Testis (tissue), 2 donors: ENCODE measurements at regions not wholly inside any gene's neighbourhood (a gene's known extent, or its start where the extent isn't known, plus 50 kb on each side); places are given as distances from the start of the nearest gene placed in this dataset.

ENCODE experiments used
- POLR2A ChIP-seq: fragments of 450-650 bp; IDR thresholded peaks from one replicate; pipeline ENCODE4 v1.6.1; 2017; ENCODE audit warnings: antibody characterized with exemption, mild to moderate bottlenecking, moderate library complexity
- TF ChIP-seq, protein P1 (sequence below), 3 experiments: fragments of 450-650 bp in 2 of 3; fragments of 200-600 bp in 1 of 3; sonication (generic) in 1 of 3; IDR thresholded peaks; one replicate each; pipeline ENCODE4 v1.5.1; 2016 to 2019; ENCODE audit warnings: antibody characterized with exemption in 3 of 3, mild to moderate bottlenecking in 2 of 3, moderate library complexity in 1 of 3

DNA sequence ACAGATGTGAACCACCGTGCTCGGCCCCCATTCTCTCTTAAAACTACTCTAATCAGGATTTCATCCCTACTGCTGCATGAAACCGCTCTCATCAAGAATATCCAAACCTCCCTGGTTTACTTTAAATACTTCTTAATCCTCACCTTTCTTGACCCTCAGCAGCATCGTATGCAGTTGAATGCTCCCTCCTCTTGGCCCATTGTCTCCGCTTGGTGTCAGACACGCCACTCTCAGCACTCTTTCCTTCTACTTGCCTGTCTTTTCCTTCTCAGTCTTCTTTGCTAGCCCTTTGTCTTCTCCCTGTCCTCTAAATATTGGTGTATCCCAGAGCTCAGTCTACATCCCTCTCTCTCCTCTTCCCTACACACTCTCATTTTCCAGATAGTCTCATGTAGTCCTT is 314.9 kb downstream of the MRPL39 start:
- TF ChIP-seq, protein P1, sequence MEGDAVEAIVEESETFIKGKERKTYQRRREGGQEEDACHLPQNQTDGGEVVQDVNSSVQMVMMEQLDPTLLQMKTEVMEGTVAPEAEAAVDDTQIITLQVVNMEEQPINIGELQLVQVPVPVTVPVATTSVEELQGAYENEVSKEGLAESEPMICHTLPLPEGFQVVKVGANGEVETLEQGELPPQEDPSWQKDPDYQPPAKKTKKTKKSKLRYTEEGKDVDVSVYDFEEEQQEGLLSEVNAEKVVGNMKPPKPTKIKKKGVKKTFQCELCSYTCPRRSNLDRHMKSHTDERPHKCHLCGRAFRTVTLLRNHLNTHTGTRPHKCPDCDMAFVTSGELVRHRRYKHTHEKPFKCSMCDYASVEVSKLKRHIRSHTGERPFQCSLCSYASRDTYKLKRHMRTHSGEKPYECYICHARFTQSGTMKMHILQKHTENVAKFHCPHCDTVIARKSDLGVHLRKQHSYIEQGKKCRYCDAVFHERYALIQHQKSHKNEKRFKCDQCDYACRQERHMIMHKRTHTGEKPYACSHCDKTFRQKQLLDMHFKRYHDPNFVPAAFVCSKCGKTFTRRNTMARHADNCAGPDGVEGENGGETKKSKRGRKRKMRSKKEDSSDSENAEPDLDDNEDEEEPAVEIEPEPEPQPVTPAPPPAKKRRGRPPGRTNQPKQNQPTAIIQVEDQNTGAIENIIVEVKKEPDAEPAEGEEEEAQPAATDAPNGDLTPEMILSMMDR (IDR thresholded peaks at IDR 0.05): no peak
- no peak for TF ChIP-seq POLR2A
